CD14-positive monocyte (primary cell): ENCODE measurements at regions not wholly inside any gene's neighbourhood (a gene's known extent, or its start where the extent isn't known, plus 50 kb on each side); places are given as distances from the start of the nearest gene placed in this dataset.

Experiments used
- DNase-seq, 3 donors: peaks; one replicate each; pipeline ENCODE4 v3.0.0-alpha.2; 2011 to 2022
- H2AFZ ChIP-seq: 2 replicates; pipeline ENCODE4 v1.6.0; 2012; ENCODE audit warnings: mild to moderate bottlenecking, low read depth, low read length, inconsistent platforms; ENCODE audit not compliant: insufficient read depth, poor library complexity, severe bottlenecking
- H3K27ac ChIP-seq, 2 donors: 1 replicate in 1 of 2; 2 replicates in 1 of 2; pipeline ENCODE4 v1.5.1; 2012 to 2013; ENCODE audit warnings: low read length in 2 of 2, control low read depth in 1 of 2, inconsistent platforms in 1 of 2, low read depth in 1 of 2, mild to moderate bottlenecking in 1 of 2
- H3K27me3 ChIP-seq, 2 donors: one replicate each; pipeline versions ENCODE4 v1.6.0 to v1.6.1; 2011 to 2013; ENCODE audit warnings: low read length in 2 of 2; ENCODE audit not compliant: control insufficient read depth in 2 of 2, insufficient read depth in 2 of 2
- H3K36me3 ChIP-seq, 2 donors: replicated peaks in 1 of 2; 1 replicate in 1 of 2; 2 replicates in 1 of 2; pipeline versions ENCODE4 v1.5.1 to v1.6.1; 2012 to 2013; ENCODE audit warnings: low read length in 2 of 2, control low read depth in 1 of 2, inconsistent platforms in 1 of 2, mild to moderate bottlenecking in 1 of 2; ENCODE audit not compliant: insufficient read depth in 2 of 2, control insufficient read depth in 1 of 2
- H3K4me1 ChIP-seq, 2 donors: 1 replicate in 1 of 2; 2 replicates in 1 of 2; pipeline versions ENCODE4 v1.5.1 to v1.6.1; 2012 to 2013; ENCODE audit warnings: low read length in 2 of 2, control low read depth in 1 of 2, inconsistent platforms in 1 of 2, mild to moderate bottlenecking in 1 of 2, moderate library complexity in 1 of 2; ENCODE audit not compliant: insufficient read depth in 2 of 2, control insufficient read depth in 1 of 2
- H3K4me2 ChIP-seq: replicated peaks from 2 replicates; pipeline ENCODE3; 2012; ENCODE audit warnings: low read length, moderate library complexity, mild to moderate bottlenecking; ENCODE audit not compliant: poor library complexity, severe bottlenecking; ENCODE audit errors: extremely low read depth
- H3K4me3 ChIP-seq, 3 experiments: fragments of 200-600 bp in 1 of 3; sonication (generic) in 1 of 3; replicated peaks in 1 of 3; 1 replicate in 2 of 3; 2 replicates in 1 of 3; pipeline ENCODE4 v1.5.1; 2011 to 2013; ENCODE audit warnings: low read length in 3 of 3, mild to moderate bottlenecking in 3 of 3, control low read depth in 2 of 3, low read depth in 2 of 3, inconsistent platforms in 1 of 3, moderate library complexity in 1 of 3
- H3K79me2 ChIP-seq: 2 replicates; pipeline ENCODE4 v1.6.0; 2012; ENCODE audit warnings: mild to moderate bottlenecking, control low read depth, inconsistent platforms, low read length, moderate library complexity; ENCODE audit not compliant: insufficient read depth
- H3K9ac ChIP-seq: 2 replicates; pipeline ENCODE4 v1.6.0; 2017; ENCODE audit warnings: low read length, mild to moderate bottlenecking; ENCODE audit not compliant: insufficient read depth, poor library complexity, severe bottlenecking
- H3K9me3 ChIP-seq, 2 donors: replicated peaks in 1 of 2; 1 replicate in 1 of 2; 2 replicates in 1 of 2; pipeline versions ENCODE4 v1.5.1 to v1.6.1; 2012 to 2013; ENCODE audit warnings: low read length in 2 of 2, control low read depth in 1 of 2; ENCODE audit not compliant: control insufficient read depth in 1 of 2, insufficient read depth in 1 of 2
- H4K20me1 ChIP-seq: 2 replicates; pipeline ENCODE4 v1.6.0; 2012; ENCODE audit warnings: mild to moderate bottlenecking, low read length, control low read depth, moderate library complexity; ENCODE audit not compliant: insufficient read depth
- H3K27ac Mint-ChIP-seq, 7 donors: one replicate each; pipeline ENCODE4 v1.8.0; 2020; ENCODE audit warnings: mild to moderate bottlenecking in 7 of 7, mixed read lengths in 7 of 7, moderate library complexity in 6 of 7, inconsistent platforms in 2 of 7
- H3K27me3 Mint-ChIP-seq, 3 donors: one replicate each; pipeline ENCODE4 v1.8.0; 2021 to 2022; ENCODE audit warnings: low read depth in 3 of 3, mild to moderate bottlenecking in 3 of 3, mixed read lengths in 3 of 3, moderate library complexity in 3 of 3, inconsistent platforms in 1 of 3
- H3K36me3 Mint-ChIP-seq, 2 donors: one replicate each; pipeline ENCODE4 v1.8.0; 2020; ENCODE audit warnings: mixed read lengths in 2 of 2, inconsistent platforms in 1 of 2, mild to moderate bottlenecking in 1 of 2
- H3K4me1 Mint-ChIP-seq: one replicate; pipeline ENCODE4 v1.8.0; 2020; ENCODE audit warnings: mild to moderate bottlenecking, mixed read lengths
- H3K4me3 Mint-ChIP-seq, 2 donors: one replicate each; pipeline ENCODE4 v1.8.0; 2020; ENCODE audit warnings: mild to moderate bottlenecking in 2 of 2, mixed read lengths in 2 of 2, moderate library complexity in 1 of 2
- H3K9me3 Mint-ChIP-seq, 7 donors: one replicate each; pipeline ENCODE4 v1.8.0; 2020 to 2022; ENCODE audit warnings: mixed read lengths in 7 of 7, mild to moderate bottlenecking in 6 of 7, moderate library complexity in 6 of 7, inconsistent platforms in 2 of 7
- CTCF ChIP-seq: fragments of 200-600 bp; IDR thresholded peaks from one replicate; pipeline ENCODE4 v1.8.0; 2022; ENCODE audit warnings: antibody characterized with exemption, mild to moderate bottlenecking
- WGBS: methylation state at CpG from one replicate; pipeline ENCODE4 v1.1.5; 2013; ENCODE audit warnings: missing lambda C conversion rate; ENCODE audit not compliant: insufficient coverage; 5-methylcytosine and 5-hydroxymethylcytosine counted together
- intact Hi-C, 2 donors: fragments of 100-400 bp; cut with micrococcal nuclease; formaldehyde crosslinking; loops; one replicate each; pipeline versions ENCODE4 v1.15.0 to v1.15.1; 2023

- H3K4me1 Mint-ChIP-seq = no peaks in the 10 kb centered on the region
- Histone ChIP-seq H3K79me2 (no peaks in the 10 kb centered on the region), H3K4me3 (no peak overlapping the region), H3K4me2 (no peak overlapping the region), H3K36me3 (no peaks in the 10 kb centered on the region), H3K9ac (no peak overlapping the region), H4K20me1 (no peaks in the 10 kb centered on the region), H3K9me3 (no peaks in the 10 kb centered on the region), H2AFZ (no peak overlapping the region), H3K27ac (no peak overlapping the region), H3K27me3 (no peaks in the 10 kb centered on the region), H3K4me1 (no peaks in the 10 kb centered on the region)
- TF ChIP-seq CTCF = no peak
- no peak for DNase-seq
- intact Hi-C loops = no loop called here
- no peak overlapping the region for H3K27ac Mint-ChIP-seq
- peaks cover 0 to 4% (median 0%) of the 10 kb centered on the region in 7 donors for H3K9me3 Mint-ChIP-seq
- H3K27me3 Mint-ChIP-seq = no peaks in the 10 kb centered on the region
- 94% methylated on average over 3 of the region's 11 CpGs for WGBS
- no peaks in the 10 kb centered on the region for H3K36me3 Mint-ChIP-seq
- H3K4me3 Mint-ChIP-seq = no peak overlapping the region
Observed at GRCh38 chr7:121620953-121621606, 225.0 kb upstream of the FAM3C start.

DNA sequence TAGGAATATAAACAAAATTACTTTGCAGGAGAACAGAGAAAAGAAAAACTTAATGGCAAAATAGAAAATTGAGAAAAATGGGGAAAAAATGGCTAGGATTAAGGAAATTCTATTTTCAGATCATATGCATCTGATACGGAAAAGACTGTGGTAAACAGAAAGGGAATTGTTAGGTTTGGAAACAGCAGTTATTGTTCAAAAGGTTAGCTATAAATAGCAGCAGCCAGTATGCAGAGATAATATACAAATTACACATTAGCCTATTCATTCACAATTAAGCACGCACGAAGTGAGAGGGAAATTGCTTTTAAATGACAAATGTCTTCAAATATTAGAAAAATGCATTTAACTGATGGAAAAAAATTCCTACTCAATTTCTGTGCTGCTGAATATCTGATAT is 224.1 kb upstream of the FAM3C start:
- no peak for TF ChIP-seq CTCF
- no peak for DNase-seq
- Mint-ChIP-seq H3K4me1 (no peaks in the 10 kb centered on the region), H3K4me3 (no peak overlapping the region), H3K27me3 (no peaks in the 10 kb centered on the region), H3K36me3 (no peaks in the 10 kb centered on the region), H3K9me3 (peaks cover 0 to 4% (median 0%) of the 10 kb centered on the region in 7 donors), H3K27ac (no peak overlapping the region)
- Histone ChIP-seq H3K27ac (no peak overlapping the region), H3K27me3 (no peaks in the 10 kb centered on the region), H3K9me3 (no peaks in the 10 kb centered on the region), H3K9ac (no peak overlapping the region), H3K4me1 (no peaks in the 10 kb centered on the region), H2AFZ (no peak overlapping the region), H3K79me2 (no peaks in the 10 kb centered on the region), H3K4me2 (no peak overlapping the region), H4K20me1 (no peaks in the 10 kb centered on the region), H3K4me3 (no peak overlapping the region), H3K36me3 (no peaks in the 10 kb centered on the region)
- WGBS = no CpG with 5 or more reads among the region's 3 CpGs
- intact Hi-C loops = no loop called here
